OCI-LY7 (cell line): ENCODE measurements at regions not wholly inside any gene's neighbourhood (a gene's known extent, or its start where the extent isn't known, plus 50 kb on each side); places are given as distances from the start of the nearest gene placed in this dataset.

Experiments used
- BruUV-seq: library from RNA; stranded (reverse); fragments of 400-500 nt; replicated peaks from 2 replicates; lab custom pipeline; 2021; lab: Mats Ljungman, UMichigan
- CTCF ChIA-PET: fragments of 300-600 bp; sonication (Branson Sonifier 250); formaldehyde crosslinking; loops from one replicate; lab custom pipeline; 2022; ENCODE audit warnings: antibody characterized with exemption; ENCODE audit not compliant: unreplicated experiment; lab: Charles Lee
- POLR2A ChIA-PET: fragments of 300-600 bp; sonication (Branson Sonifier 250); formaldehyde crosslinking; loops from one replicate; lab custom pipeline; 2022; ENCODE audit warnings: antibody characterized with exemption; lab: Charles Lee
- DNase-seq: peaks from one replicate; pipeline ENCODE4 v3.0.0-alpha.2; 2015; ENCODE audit warnings: low spot score
- H2AFZ ChIP-seq: fragments of 200-600 bp; sonication (generic), shearing (Covaris generic); 2 replicates; pipeline ENCODE4 v1.6.1; 2014; ENCODE audit warnings: mild to moderate bottlenecking, antibody characterized with exemption, low read length, moderate library complexity
- H3K27ac ChIP-seq: fragments of 200-600 bp; sonication (generic); 2 replicates; pipeline ENCODE4 v1.5.1; 2014; ENCODE audit warnings: mixed run types, low read depth, mild to moderate bottlenecking, moderate library complexity, low read length, inconsistent platforms; ENCODE audit not compliant: poor library complexity, severe bottlenecking
- H3K36me3 ChIP-seq: fragments of 200-600 bp; sonication (generic); 2 replicates; pipeline ENCODE4 v1.6.1; 2014; ENCODE audit warnings: mild to moderate bottlenecking, antibody characterized with exemption, low read length, moderate library complexity, mixed read lengths; ENCODE audit not compliant: insufficient read depth
- H3K4me1 ChIP-seq: fragments of 200-600 bp; sonication (generic); 2 replicates; pipeline ENCODE4 v1.5.1; 2014; ENCODE audit warnings: mild to moderate bottlenecking, low read length; ENCODE audit not compliant: insufficient read depth, poor library complexity, severe bottlenecking
- H3K4me2 ChIP-seq: fragments of 200-600 bp; sonication (generic); 2 replicates; pipeline ENCODE4 v1.6.1; 2014; ENCODE audit warnings: mild to moderate bottlenecking, low read length
- H3K4me3 ChIP-seq: fragments of 200-600 bp; sonication (generic); 2 replicates; pipeline ENCODE4 v1.5.1; 2014; ENCODE audit warnings: mild to moderate bottlenecking, low read depth, low read length; ENCODE audit not compliant: poor library complexity, severe bottlenecking
- H3K79me2 ChIP-seq: fragments of 200-600 bp; sonication (generic); 2 replicates; pipeline ENCODE4 v1.6.1; 2016; ENCODE audit warnings: low read depth, mild to moderate bottlenecking, low read length, moderate library complexity, mixed read lengths; ENCODE audit not compliant: insufficient read depth
- H3K9me2 ChIP-seq: fragments of 200-600 bp; sonication (generic); 2 replicates; pipeline ENCODE4 v1.6.1; 2016; ENCODE audit warnings: mild to moderate bottlenecking, low read length, mixed read lengths; ENCODE audit not compliant: insufficient read depth
- H3K9me3 ChIP-seq: fragments of 200-600 bp; sonication (generic); 2 replicates; pipeline ENCODE4 v1.6.1; 2014; ENCODE audit warnings: mild to moderate bottlenecking, mixed run types, low read length, mixed read lengths
- H4K20me1 ChIP-seq: fragments of 200-600 bp; sonication (generic); 2 replicates; pipeline ENCODE4 v1.6.1; 2014; ENCODE audit warnings: mild to moderate bottlenecking, antibody characterized with exemption, low read length, moderate library complexity, mixed read lengths; ENCODE audit not compliant: insufficient read depth
- EZH2phosphoT487 ChIP-seq: fragments of 200-600 bp; sonication (generic); IDR thresholded peaks from 2 replicates; pipeline ENCODE4 v1.6.1; 2018; ENCODE audit warnings: low read depth, borderline replicate concordance, mild to moderate bottlenecking, mixed run types, antibody characterized with exemption, low read length, moderate library complexity, mixed read lengths
- intact Hi-C: fragments of 100-400 bp; cut with micrococcal nuclease; formaldehyde crosslinking; loops from one replicate; pipeline ENCODE4 v1.10.0; 2022; ENCODE audit not compliant: unreplicated experiment
- TF ChIP-seq, protein P1 (sequence below): fragments of 200-600 bp; sonication (generic); conservative IDR thresholded peaks from 2 replicates; pipeline ENCODE4 v1.5.1; 2014; ENCODE audit warnings: mild to moderate bottlenecking, antibody characterized with exemption, low read length, moderate library complexity, mixed read lengths

GRCh38 chr2:236739663-236740062, 170.0 kb downstream of the ACKR3 start:
- Histone ChIP-seq H3K27ac (no peak overlapping the region), H3K9me3 (no peaks in the 10 kb centered on the region), H3K4me2 (no peak overlapping the region), H3K4me3 (no peak overlapping the region), H3K9me2 (no peaks in the 10 kb centered on the region), H3K79me2 (no peaks in the 10 kb centered on the region), H3K36me3 (no peaks in the 10 kb centered on the region), H2AFZ (no peak overlapping the region), H3K4me1 (no peaks in the 10 kb centered on the region), H4K20me1 (no peaks in the 10 kb centered on the region)
- intact Hi-C loops: no loop called here
- POLR2A ChIA-PET: no interaction called here
- DNase-seq: no peak
- CTCF ChIA-PET: no interaction called here
- BruUV-seq: no TSS peak
- TF ChIP-seq, protein P1, sequence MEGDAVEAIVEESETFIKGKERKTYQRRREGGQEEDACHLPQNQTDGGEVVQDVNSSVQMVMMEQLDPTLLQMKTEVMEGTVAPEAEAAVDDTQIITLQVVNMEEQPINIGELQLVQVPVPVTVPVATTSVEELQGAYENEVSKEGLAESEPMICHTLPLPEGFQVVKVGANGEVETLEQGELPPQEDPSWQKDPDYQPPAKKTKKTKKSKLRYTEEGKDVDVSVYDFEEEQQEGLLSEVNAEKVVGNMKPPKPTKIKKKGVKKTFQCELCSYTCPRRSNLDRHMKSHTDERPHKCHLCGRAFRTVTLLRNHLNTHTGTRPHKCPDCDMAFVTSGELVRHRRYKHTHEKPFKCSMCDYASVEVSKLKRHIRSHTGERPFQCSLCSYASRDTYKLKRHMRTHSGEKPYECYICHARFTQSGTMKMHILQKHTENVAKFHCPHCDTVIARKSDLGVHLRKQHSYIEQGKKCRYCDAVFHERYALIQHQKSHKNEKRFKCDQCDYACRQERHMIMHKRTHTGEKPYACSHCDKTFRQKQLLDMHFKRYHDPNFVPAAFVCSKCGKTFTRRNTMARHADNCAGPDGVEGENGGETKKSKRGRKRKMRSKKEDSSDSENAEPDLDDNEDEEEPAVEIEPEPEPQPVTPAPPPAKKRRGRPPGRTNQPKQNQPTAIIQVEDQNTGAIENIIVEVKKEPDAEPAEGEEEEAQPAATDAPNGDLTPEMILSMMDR: no peak
- TF ChIP-seq EZH2phosphoT487: no peak

GRCh38 chr2:236740506-236740905, 170.9 kb downstream of the ACKR3 start:
- ChIA-PET POLR2A (no interaction called here), CTCF (no interaction called here)
- Histone ChIP-seq H2AFZ (no peak overlapping the region), H3K27ac (no peak overlapping the region), H4K20me1 (no peaks in the 10 kb centered on the region), H3K4me1 (no peaks in the 10 kb centered on the region), H3K36me3 (no peaks in the 10 kb centered on the region), H3K79me2 (no peaks in the 10 kb centered on the region), H3K4me3 (no peak overlapping the region), H3K4me2 (no peak overlapping the region), H3K9me3 (no peaks in the 10 kb centered on the region), H3K9me2 (no peaks in the 10 kb centered on the region)
- BruUV-seq: no TSS peak
- intact Hi-C loops: no loop called here
- TF ChIP-seq, protein P1: no peak
- TF ChIP-seq EZH2phosphoT487: no peak
- no peak for DNase-seq

- intact Hi-C loops: no loop called here
- ChIA-PET CTCF (no interaction called here), POLR2A (interaction anchor here (0.6 kb wide), 1 partner anchor 154 kb away, joined by 4 read pairs; no protein-coding TSS in a partner anchor)
- no peaks in the 10 kb centered on the region for H3K79me2 ChIP-seq
- H2AFZ ChIP-seq: no peak overlapping the region
- BruUV-seq: no TSS peak
- H3K36me3 ChIP-seq: no peaks in the 10 kb centered on the region
- no peak overlapping the region for H3K27ac ChIP-seq
- no peak overlapping the region for H3K4me3 ChIP-seq
- no peak for TF ChIP-seq EZH2phosphoT487
- TF ChIP-seq, protein P1: no peak
- H3K4me2 ChIP-seq: no peak overlapping the region
- H3K4me1 ChIP-seq: no peaks in the 10 kb centered on the region
- H3K9me2 ChIP-seq: no peaks in the 10 kb centered on the region
- DNase-seq: no peak
- H4K20me1 ChIP-seq: no peaks in the 10 kb centered on the region
- no peaks in the 10 kb centered on the region for H3K9me3 ChIP-seq
Measured at GRCh38 chr2:236743039-236743920, 173.7 kb downstream of the ACKR3 start.
